ENCODE measurements at regions not wholly inside any gene's neighbourhood (a gene's known extent, or its start where the extent isn't known, plus 50 kb on each side); places are given as distances from the start of the nearest gene placed in this dataset.

DNA sequence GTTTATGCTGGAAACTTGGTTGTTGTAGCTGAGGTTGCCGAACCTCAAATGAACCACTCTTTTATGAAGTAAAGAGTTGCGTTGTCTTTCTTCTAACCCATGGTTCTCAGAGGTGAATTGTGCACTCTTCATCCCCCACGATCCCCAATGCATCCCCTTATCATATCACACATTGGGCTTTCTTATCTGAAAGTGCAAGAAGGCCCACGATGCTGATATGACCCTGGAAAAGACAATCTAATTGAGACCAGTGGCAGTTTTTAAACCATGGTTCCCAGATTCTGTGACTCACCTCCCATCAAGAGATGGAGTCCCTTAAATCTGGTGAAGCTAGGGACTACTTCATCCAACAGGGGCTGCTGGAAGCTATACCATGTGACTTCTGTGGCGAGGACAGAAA is 156.3 kb upstream of the IRX3 start:
- TF ChIP-seq, protein P1, sequence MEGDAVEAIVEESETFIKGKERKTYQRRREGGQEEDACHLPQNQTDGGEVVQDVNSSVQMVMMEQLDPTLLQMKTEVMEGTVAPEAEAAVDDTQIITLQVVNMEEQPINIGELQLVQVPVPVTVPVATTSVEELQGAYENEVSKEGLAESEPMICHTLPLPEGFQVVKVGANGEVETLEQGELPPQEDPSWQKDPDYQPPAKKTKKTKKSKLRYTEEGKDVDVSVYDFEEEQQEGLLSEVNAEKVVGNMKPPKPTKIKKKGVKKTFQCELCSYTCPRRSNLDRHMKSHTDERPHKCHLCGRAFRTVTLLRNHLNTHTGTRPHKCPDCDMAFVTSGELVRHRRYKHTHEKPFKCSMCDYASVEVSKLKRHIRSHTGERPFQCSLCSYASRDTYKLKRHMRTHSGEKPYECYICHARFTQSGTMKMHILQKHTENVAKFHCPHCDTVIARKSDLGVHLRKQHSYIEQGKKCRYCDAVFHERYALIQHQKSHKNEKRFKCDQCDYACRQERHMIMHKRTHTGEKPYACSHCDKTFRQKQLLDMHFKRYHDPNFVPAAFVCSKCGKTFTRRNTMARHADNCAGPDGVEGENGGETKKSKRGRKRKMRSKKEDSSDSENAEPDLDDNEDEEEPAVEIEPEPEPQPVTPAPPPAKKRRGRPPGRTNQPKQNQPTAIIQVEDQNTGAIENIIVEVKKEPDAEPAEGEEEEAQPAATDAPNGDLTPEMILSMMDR (conservative IDR thresholded peaks at IDR 0.05; ENCODE audit: low read depth, low read length): no peak

DNA sequence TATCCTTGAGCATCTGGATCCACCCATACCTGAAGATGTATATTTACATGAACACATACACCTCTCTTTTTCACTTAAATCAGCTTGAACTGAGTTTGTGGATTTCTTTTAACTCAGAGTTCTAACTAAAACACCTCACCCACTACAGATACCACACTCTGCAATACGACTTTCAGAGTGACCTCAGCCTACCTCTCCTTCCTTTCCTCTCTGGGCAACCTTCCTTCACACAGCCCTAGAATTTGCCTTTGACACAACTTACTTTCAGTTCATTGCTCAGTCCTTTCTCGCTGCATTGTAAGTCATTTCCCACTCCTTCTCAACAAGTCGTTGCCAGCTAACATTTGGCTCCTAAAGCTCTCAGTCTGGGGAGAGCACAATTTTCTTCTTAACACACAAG is 151.9 kb upstream of the IRX3 start:
- H3K4me2 ChIP-seq: no peak overlapping the region
- H3K36me3 ChIP-seq (ENCODE audit: insufficient read depth): no peaks in the 10 kb centered on the region
- no peak overlapping the region for H3K4me3 ChIP-seq (IDR thresholded peaks at IDR 0.05; ENCODE audit: insufficient read depth, low read depth, low read length)
- TF ChIP-seq, protein P1 (conservative IDR thresholded peaks at IDR 0.05; ENCODE audit: low read depth, low read length): no peak
- no peak overlapping the region for H3K9ac ChIP-seq
- H3K4me1 ChIP-seq (ENCODE audit: low read depth, poor library complexity, severe bottlenecking): peaks cover 2% of the 10 kb centered on the region
- no peaks in the 10 kb centered on the region for H4K20me1 ChIP-seq (ENCODE audit: insufficient read depth)
- H3K79me2 ChIP-seq (ENCODE audit: insufficient read depth, low read depth): no peaks in the 10 kb centered on the region
- no peak overlapping the region for H3K27ac ChIP-seq
- no peak overlapping the region for H2AFZ ChIP-seq (ENCODE audit: low read depth)
- H3K27me3 ChIP-seq (ENCODE audit: insufficient read depth, low read depth): no peaks in the 10 kb centered on the region

More for the DNA sequence above, 156.3 kb upstream of the IRX3 start:
- no peaks in the 10 kb centered on the region for H4K20me1 ChIP-seq (ENCODE audit: insufficient read depth)
- H3K27ac ChIP-seq: no peak overlapping the region
- no peak overlapping the region for H3K4me3 ChIP-seq (IDR thresholded peaks at IDR 0.05; ENCODE audit: insufficient read depth, low read depth, low read length)
- no peaks in the 10 kb centered on the region for H3K27me3 ChIP-seq (ENCODE audit: insufficient read depth, low read depth)
- H3K79me2 ChIP-seq (ENCODE audit: insufficient read depth, low read depth): no peaks in the 10 kb centered on the region
- no peak overlapping the region for H3K4me2 ChIP-seq
- H3K36me3 ChIP-seq (ENCODE audit: insufficient read depth): no peaks in the 10 kb centered on the region
- no peak overlapping the region for H3K9ac ChIP-seq
- peaks cover 30% of the 10 kb centered on the region for H3K4me1 ChIP-seq (ENCODE audit: low read depth, poor library complexity, severe bottlenecking)
- H2AFZ ChIP-seq (ENCODE audit: low read depth): no peak overlapping the region

DNA sequence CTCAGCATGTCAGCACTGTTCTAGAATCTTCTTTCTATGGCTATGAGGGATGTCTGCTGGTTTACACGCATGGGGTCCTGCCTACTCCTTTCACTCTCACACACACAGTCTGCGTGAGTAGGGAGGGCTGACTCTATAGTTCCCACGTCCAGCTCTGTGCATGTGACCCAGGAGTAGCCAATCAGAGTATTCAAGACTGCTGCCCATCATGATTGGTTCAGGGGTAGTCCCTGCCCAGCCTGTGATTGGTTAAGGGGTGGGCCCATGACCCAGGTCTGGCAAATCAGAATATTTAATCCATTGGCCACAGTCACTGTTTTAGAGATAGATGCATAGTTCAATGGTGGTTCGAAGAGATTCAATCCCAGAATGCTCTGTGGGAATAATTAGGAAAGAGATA is 151.3 kb upstream of the IRX3 start:
- Histone ChIP-seq H3K27me3 (ENCODE audit: insufficient read depth, low read depth) (no peaks in the 10 kb centered on the region), H3K4me2 (no peak overlapping the region), H3K79me2 (ENCODE audit: insufficient read depth, low read depth) (no peaks in the 10 kb centered on the region), H3K4me3 (IDR thresholded peaks at IDR 0.05; ENCODE audit: insufficient read depth, low read depth, low read length) (no peak overlapping the region), H4K20me1 (ENCODE audit: insufficient read depth) (no peaks in the 10 kb centered on the region), H3K36me3 (ENCODE audit: insufficient read depth) (no peaks in the 10 kb centered on the region), H2AFZ (ENCODE audit: low read depth) (no peak overlapping the region), H3K4me1 (ENCODE audit: low read depth, poor library complexity, severe bottlenecking) (no peaks in the 10 kb centered on the region), H3K27ac (no peak overlapping the region), H3K9ac (no peak overlapping the region)
- TF ChIP-seq, protein P1 (conservative IDR thresholded peaks at IDR 0.05; ENCODE audit: low read depth, low read length): no peak

GRCh38 chr16:54437401-54437800 is 150.8 kb upstream of the IRX3 start:
- Histone ChIP-seq H4K20me1 (ENCODE audit: insufficient read depth) (no peaks in the 10 kb centered on the region), H3K27me3 (ENCODE audit: insufficient read depth, low read depth) (no peaks in the 10 kb centered on the region), H2AFZ (ENCODE audit: low read depth) (no peak overlapping the region), H3K9ac (no peak overlapping the region), H3K36me3 (ENCODE audit: insufficient read depth) (no peaks in the 10 kb centered on the region), H3K79me2 (ENCODE audit: insufficient read depth, low read depth) (no peaks in the 10 kb centered on the region), H3K27ac (no peak overlapping the region), H3K4me1 (ENCODE audit: low read depth, poor library complexity, severe bottlenecking) (no peaks in the 10 kb centered on the region), H3K4me2 (no peak overlapping the region), H3K4me3 (IDR thresholded peaks at IDR 0.05; ENCODE audit: insufficient read depth, low read depth, low read length) (no peak overlapping the region)
- TF ChIP-seq, protein P1 (conservative IDR thresholded peaks at IDR 0.05; ENCODE audit: low read depth, low read length): no peak
